CD8-positive, alpha-beta memory T cell (primary cell): ENCODE measurements at regions not wholly inside any gene's neighbourhood (a gene's known extent, or its start where the extent isn't known, plus 50 kb on each side); places are given as distances from the start of the nearest gene placed in this dataset.

Experiments used
- CTCF ChIA-PET: fragments of 350-600 bp; sonication (Branson Sonifier 250); formaldehyde crosslinking; loops from one replicate; lab custom pipeline; 2021; ENCODE audit warnings: antibody characterized with exemption; lab: Charles Lee
- POLR2A ChIA-PET: fragments of 350-600 bp; sonication (Branson Sonifier 250); formaldehyde crosslinking; loops from one replicate; lab custom pipeline; 2021; ENCODE audit warnings: antibody characterized with exemption; lab: Charles Lee
- DNase-seq, 5 donors: peaks; one replicate each; pipeline versions ENCODE4 v3.0.0 to v3.0.0-alpha.2; 2020 to 2022; ENCODE audit warnings: mixed read lengths in 1 of 5
- H3K27ac ChIP-seq: one replicate; pipeline ENCODE4 v1.7.0; 2013; ENCODE audit warnings: low read depth, mild to moderate bottlenecking, low read length, moderate library complexity
- H3K27me3 ChIP-seq: 2 replicates; pipeline ENCODE4 v1.7.0; 2013; ENCODE audit warnings: low read length, mild to moderate bottlenecking; ENCODE audit not compliant: insufficient read depth, poor library complexity, severe bottlenecking
- H3K36me3 ChIP-seq: 2 replicates; pipeline ENCODE4 v1.7.0; 2013; ENCODE audit warnings: mild to moderate bottlenecking, low read length, moderate library complexity; ENCODE audit not compliant: insufficient read depth
- H3K4me1 ChIP-seq: 2 replicates; pipeline ENCODE4 v1.7.0; 2013; ENCODE audit warnings: mild to moderate bottlenecking, low read length, moderate library complexity; ENCODE audit not compliant: insufficient read depth
- H3K4me3 ChIP-seq: 2 replicates; pipeline ENCODE4 v1.7.0; 2013; ENCODE audit warnings: mild to moderate bottlenecking, low read length
- H3K9me3 ChIP-seq: 2 replicates; pipeline ENCODE4 v1.7.0; 2013; ENCODE audit warnings: mild to moderate bottlenecking, low read length
- H3K27ac Mint-ChIP-seq, 8 donors: one replicate each; pipeline ENCODE4 v1.8.0; 2020 to 2021; ENCODE audit warnings: mixed read lengths in 8 of 8, mild to moderate bottlenecking in 6 of 8, inconsistent platforms in 3 of 8, moderate library complexity in 3 of 8
- H3K27me3 Mint-ChIP-seq, 2 donors: one replicate each; pipeline ENCODE4 v1.8.0; 2020 to 2021; ENCODE audit warnings: mixed read lengths in 2 of 2, mild to moderate bottlenecking in 1 of 2, moderate library complexity in 1 of 2
- H3K36me3 Mint-ChIP-seq, 3 donors: one replicate each; pipeline ENCODE4 v1.8.0; 2020 to 2021; ENCODE audit warnings: mixed read lengths in 3 of 3, inconsistent platforms in 1 of 3, mild to moderate bottlenecking in 1 of 3
- H3K4me1 Mint-ChIP-seq, 3 donors: one replicate each; pipeline ENCODE4 v1.8.0; 2020 to 2021; ENCODE audit warnings: mixed read lengths in 3 of 3, inconsistent platforms in 1 of 3, mild to moderate bottlenecking in 1 of 3
- H3K4me3 Mint-ChIP-seq, 7 donors: one replicate each; pipeline ENCODE4 v1.8.0; 2020 to 2021; ENCODE audit warnings: mixed read lengths in 7 of 7, mild to moderate bottlenecking in 6 of 7, moderate library complexity in 4 of 7, inconsistent platforms in 2 of 7
- H3K9me3 Mint-ChIP-seq, 5 donors: one replicate each; pipeline ENCODE4 v1.8.0; 2020 to 2022; ENCODE audit warnings: mixed read lengths in 5 of 5, mild to moderate bottlenecking in 3 of 5, moderate library complexity in 2 of 5, inconsistent platforms in 1 of 5

- Histone ChIP-seq H3K9me3 (no peaks in the 10 kb centered on the region), H3K4me1 (no peaks in the 10 kb centered on the region), H3K27me3 (no peaks in the 10 kb centered on the region), H3K36me3 (no peaks in the 10 kb centered on the region), H3K27ac (no peak overlapping the region), H3K4me3 (no peak overlapping the region)
- DNase-seq, result no peak
- H3K27me3 Mint-ChIP-seq, result no peaks in the 10 kb centered on the region
- H3K4me1 Mint-ChIP-seq, result no peaks in the 10 kb centered on the region
- CTCF ChIA-PET, result no interaction called here
- no peaks in the 10 kb centered on the region for H3K36me3 Mint-ChIP-seq
- no peak overlapping the region for H3K27ac Mint-ChIP-seq
- POLR2A ChIA-PET, result no interaction called here
- H3K4me3 Mint-ChIP-seq, result no peak overlapping the region
- H3K9me3 Mint-ChIP-seq, result peaks cover 0 to 6% (median 4%) of the 10 kb centered on the region in 5 donors
Observed at GRCh38 chr15:96801576-96802150, 471.2 kb downstream of the NR2F2 start.

- POLR2A ChIA-PET, result no interaction called here
Observed at GRCh38 chr15:96802611-96803255, 472.2 kb downstream of the NR2F2 start.

GRCh38 chr15:96804754-96805153 lies 474.3 kb downstream of the NR2F2 start:
- Histone ChIP-seq H3K4me3 (no peak overlapping the region), H3K4me1 (no peaks in the 10 kb centered on the region), H3K36me3 (no peaks in the 10 kb centered on the region), H3K27me3 (no peaks in the 10 kb centered on the region), H3K27ac (no peak overlapping the region), H3K9me3 (no peaks in the 10 kb centered on the region)
- no peak overlapping the region for H3K27ac Mint-ChIP-seq
- H3K36me3 Mint-ChIP-seq, result no peaks in the 10 kb centered on the region
- H3K9me3 Mint-ChIP-seq, result peaks cover 0 to 7% (median 4%) of the 10 kb centered on the region in 5 donors
- POLR2A ChIA-PET, result no interaction called here
- H3K4me3 Mint-ChIP-seq, result no peak overlapping the region
- DNase-seq, result no peak
- CTCF ChIA-PET, result no interaction called here
- no peaks in the 10 kb centered on the region for H3K4me1 Mint-ChIP-seq
- no peaks in the 10 kb centered on the region for H3K27me3 Mint-ChIP-seq

More at GRCh38 chr15:96802611-96803255, 472.2 kb downstream of the NR2F2 start:
- no peaks in the 10 kb centered on the region for H3K9me3 ChIP-seq
- Mint-ChIP-seq H3K4me1 (no peaks in the 10 kb centered on the region), H3K9me3 (peaks cover 0 to 8% (median 4%) of the 10 kb centered on the region in 5 donors), H3K4me3 (no peak overlapping the region), H3K27me3 (no peaks in the 10 kb centered on the region), H3K27ac (no peak overlapping the region), H3K36me3 (no peaks in the 10 kb centered on the region)
- no peaks in the 10 kb centered on the region for H3K4me1 ChIP-seq
- no peaks in the 10 kb centered on the region for H3K27me3 ChIP-seq
- H3K4me3 ChIP-seq, result no peak overlapping the region
- DNase-seq, result no peak
- no peak overlapping the region for H3K27ac ChIP-seq
- CTCF ChIA-PET, result no interaction called here
- no peaks in the 10 kb centered on the region for H3K36me3 ChIP-seq

- Mint-ChIP-seq H3K27ac (no peak overlapping the region), H3K36me3 (no peaks in the 10 kb centered on the region), H3K4me1 (no peaks in the 10 kb centered on the region), H3K9me3 (peaks cover 0 to 7% (median 2%) of the 10 kb centered on the region in 5 donors), H3K4me3 (no peak overlapping the region), H3K27me3 (no peaks in the 10 kb centered on the region)
- H3K36me3 ChIP-seq, result no peaks in the 10 kb centered on the region
- H3K4me3 ChIP-seq, result no peak overlapping the region
- ChIA-PET POLR2A (no interaction called here), CTCF (no interaction called here)
- DNase-seq, result no peak
- H3K27ac ChIP-seq, result no peak overlapping the region
- no peaks in the 10 kb centered on the region for H3K9me3 ChIP-seq
- H3K27me3 ChIP-seq, result no peaks in the 10 kb centered on the region
- no peaks in the 10 kb centered on the region for H3K4me1 ChIP-seq
Observed at GRCh38 chr15:96807361-96807760, 476.9 kb downstream of the NR2F2 start.

GRCh38 chr15:96817900-96818299 lies 487.4 kb downstream of the NR2F2 start:
- H3K4me3 ChIP-seq, result no peak overlapping the region
- Mint-ChIP-seq H3K4me3 (peak overlapping the region in 1 of 7 donors; percentile 1), H3K9me3 (peaks cover 0 to 4% (median 2%) of the 10 kb centered on the region in 5 donors), H3K27ac (no peak overlapping the region), H3K27me3 (no peaks in the 10 kb centered on the region), H3K36me3 (no peaks in the 10 kb centered on the region), H3K4me1 (no peaks in the 10 kb centered on the region)
- ChIA-PET POLR2A (no interaction called here), CTCF (no interaction called here)
- H3K4me1 ChIP-seq, result no peaks in the 10 kb centered on the region
- H3K27me3 ChIP-seq, result no peaks in the 10 kb centered on the region
- no peak overlapping the region for H3K27ac ChIP-seq
- no peaks in the 10 kb centered on the region for H3K36me3 ChIP-seq
- no peak for DNase-seq
- H3K9me3 ChIP-seq, result no peaks in the 10 kb centered on the region

- H3K36me3 ChIP-seq, result no peaks in the 10 kb centered on the region
- Mint-ChIP-seq H3K27ac (no peak overlapping the region), H3K9me3 (peaks cover 0 to 4% (median 2%) of the 10 kb centered on the region in 5 donors), H3K4me3 (no peak overlapping the region), H3K36me3 (no peaks in the 10 kb centered on the region), H3K27me3 (no peaks in the 10 kb centered on the region), H3K4me1 (no peaks in the 10 kb centered on the region)
- H3K27ac ChIP-seq, result no peak overlapping the region
- H3K4me1 ChIP-seq, result no peaks in the 10 kb centered on the region
- CTCF ChIA-PET, result no interaction called here
- no peak overlapping the region for H3K4me3 ChIP-seq
- POLR2A ChIA-PET, result no interaction called here
- no peaks in the 10 kb centered on the region for H3K27me3 ChIP-seq
- no peaks in the 10 kb centered on the region for H3K9me3 ChIP-seq
- DNase-seq, result no peak
Observed at GRCh38 chr15:96818861-96819260, 488.4 kb downstream of the NR2F2 start.

- Histone ChIP-seq H3K4me3 (no peak overlapping the region), H3K4me1 (no peaks in the 10 kb centered on the region), H3K9me3 (no peaks in the 10 kb centered on the region), H3K27ac (no peak overlapping the region), H3K36me3 (no peaks in the 10 kb centered on the region), H3K27me3 (no peaks in the 10 kb centered on the region)
- H3K36me3 Mint-ChIP-seq, result no peaks in the 10 kb centered on the region
- CTCF ChIA-PET, result no interaction called here
- H3K4me3 Mint-ChIP-seq, result no peak overlapping the region
- peaks cover 0 to 4% (median 0%) of the 10 kb centered on the region in 5 donors for H3K9me3 Mint-ChIP-seq
- POLR2A ChIA-PET, result no interaction called here
- no peaks in the 10 kb centered on the region for H3K4me1 Mint-ChIP-seq
- no peak for DNase-seq
- H3K27ac Mint-ChIP-seq, result no peak overlapping the region
- peaks cover 0 to 2% of the 10 kb centered on the region in 2 donors for H3K27me3 Mint-ChIP-seq
Observed at GRCh38 chr15:96827981-96828380, 497.5 kb downstream of the NR2F2 start.

- POLR2A ChIA-PET, result no interaction called here
- Histone ChIP-seq H3K9me3 (no peaks in the 10 kb centered on the region), H3K27me3 (no peaks in the 10 kb centered on the region), H3K4me3 (no peak overlapping the region), H3K27ac (no peak overlapping the region), H3K36me3 (no peaks in the 10 kb centered on the region), H3K4me1 (no peaks in the 10 kb centered on the region)
- H3K9me3 Mint-ChIP-seq, result peaks cover 0 to 8% (median 3%) of the 10 kb centered on the region in 5 donors
- no peak overlapping the region for H3K4me3 Mint-ChIP-seq
- CTCF ChIA-PET, result no interaction called here
- H3K27ac Mint-ChIP-seq, result no peak overlapping the region
- peaks cover 0 to 2% of the 10 kb centered on the region in 2 donors for H3K27me3 Mint-ChIP-seq
- no peaks in the 10 kb centered on the region for H3K36me3 Mint-ChIP-seq
- H3K4me1 Mint-ChIP-seq, result no peaks in the 10 kb centered on the region
- DNase-seq, result no peak
Observed at GRCh38 chr15:96837241-96837970, 506.9 kb downstream of the NR2F2 start.
